KOPT-K1 (cell line): ENCODE measurements at regions not wholly inside any gene's neighbourhood (a gene's known extent, or its start where the extent isn't known, plus 50 kb on each side); places are given as distances from the start of the nearest gene placed in this dataset.
"Not testable (repeated sequence)": the region's sequence is repeated elsewhere in the genome, so short reads cannot be mapped to it uniquely, and the experiment has no call there.

Source experiments
- H3K27ac ChIP-seq: fragments of 200-600 bp; sonication (generic); 2 replicates; pipeline ENCODE4 v1.5.1; 2016; ENCODE audit warnings: antibody characterized with exemption, mild to moderate bottlenecking, low read depth, low read length; ENCODE audit not compliant: poor library complexity, severe bottlenecking
- H3K36me3 ChIP-seq: fragments of 200-600 bp; sonication (generic); 2 replicates; pipeline ENCODE4 v1.5.1; 2017; ENCODE audit warnings: antibody characterized with exemption, mild to moderate bottlenecking, low read length, moderate library complexity; ENCODE audit not compliant: insufficient read depth
- H3K9me3 ChIP-seq: fragments of 200-600 bp; sonication (generic); 2 replicates; pipeline ENCODE4 v1.5.1; 2017; ENCODE audit warnings: antibody characterized with exemption, low read length, mild to moderate bottlenecking; ENCODE audit not compliant: insufficient read depth, poor library complexity, severe bottlenecking

GRCh38 chr16:29307598-29308507 lies 98.7 kb downstream of the NPIPB11 start:
- Histone ChIP-seq H3K9me3 (no peaks in the 10 kb centered on the region), H3K27ac (no peak overlapping the region), H3K36me3 (no peaks in the 10 kb centered on the region)

GRCh38 chr16:29306943-29307597 lies 99.4 kb downstream of the NPIPB11 start:
- Histone ChIP-seq H3K27ac (no peak overlapping the region), H3K9me3 (no peaks in the 10 kb centered on the region)

GRCh38 chr16:29306201-29306600 lies 100.3 kb downstream of the NPIPB11 start:
- Histone ChIP-seq H3K27ac (no peak overlapping the region), H3K36me3 (no peaks in the 10 kb centered on the region)

More at GRCh38 chr16:29306943-29307597, 99.4 kb downstream of the NPIPB11 start:
- no peaks in the 10 kb centered on the region for H3K36me3 ChIP-seq

GRCh38 chr16:29305018-29305417 lies 101.5 kb downstream of the NPIPB11 start:
- not testable (repeated sequence) for H3K9me3 ChIP-seq, H3K27ac ChIP-seq, H3K36me3 ChIP-seq

More at GRCh38 chr16:29306201-29306600, 100.3 kb downstream of the NPIPB11 start:
- no peaks in the 10 kb centered on the region for H3K9me3 ChIP-seq

GRCh38 chr16:29304251-29304650 lies 102.3 kb downstream of the NPIPB11 start:
- Histone ChIP-seq H3K27ac (no peak overlapping the region), H3K9me3 (no peaks in the 10 kb centered on the region), H3K36me3 (no peaks in the 10 kb centered on the region)

- H3K27ac ChIP-seq: no peak overlapping the region
- H3K9me3 ChIP-seq: no peaks in the 10 kb centered on the region
- H3K36me3 ChIP-seq: no peaks in the 10 kb centered on the region
Observed at GRCh38 chr16:29303520-29303919, 103.0 kb downstream of the NPIPB11 start.

GRCh38 chr16:29302976-29303375 lies 103.5 kb downstream of the NPIPB11 start:
- no peaks in the 10 kb centered on the region for H3K36me3 ChIP-seq
- no peak overlapping the region for H3K27ac ChIP-seq
- no peaks in the 10 kb centered on the region for H3K9me3 ChIP-seq

- H3K36me3 ChIP-seq, H3K27ac ChIP-seq, H3K9me3 ChIP-seq: not testable (repeated sequence)
Observed at GRCh38 chr16:29302433-29302832, 104.1 kb downstream of the NPIPB11 start.

GRCh38 chr16:29301662-29302285 lies 104.7 kb downstream of the NPIPB11 start:
- not testable (repeated sequence) for H3K36me3 ChIP-seq, H3K27ac ChIP-seq, H3K9me3 ChIP-seq

GRCh38 chr16:29300541-29301535 lies 105.7 kb downstream of the NPIPB11 start:
- H3K36me3 ChIP-seq, H3K9me3 ChIP-seq, H3K27ac ChIP-seq: not testable (repeated sequence)

- H3K27ac ChIP-seq, H3K9me3 ChIP-seq, H3K36me3 ChIP-seq: not testable (repeated sequence)
Observed at GRCh38 chr16:29300030-29300491, 106.5 kb downstream of the NPIPB11 start.

GRCh38 chr16:29298997-29299396 lies 107.5 kb downstream of the NPIPB11 start:
- not testable (repeated sequence) for H3K27ac ChIP-seq, H3K36me3 ChIP-seq, H3K9me3 ChIP-seq

- H3K27ac ChIP-seq, H3K9me3 ChIP-seq, H3K36me3 ChIP-seq: not testable (repeated sequence)
Observed at GRCh38 chr16:29298307-29298706, 108.2 kb downstream of the NPIPB11 start.

GRCh38 chr16:29297809-29298177 lies 108.7 kb downstream of the NPIPB11 start:
- H3K36me3 ChIP-seq, H3K27ac ChIP-seq, H3K9me3 ChIP-seq: not testable (repeated sequence)
